Activated CD4-positive, alpha-beta T cell treated with anti-CD3 and anti-CD28 coated beads, Interleukin-2, amount 10 ng/mL, durations not matched to agents 7 days and 5 days (primary cell): ENCODE measurements at regions not wholly inside any gene's neighbourhood (a gene's known extent, or its start where the extent isn't known, plus 50 kb on each side); places are given as distances from the start of the nearest gene placed in this dataset.

Experiments
- CTCF ChIA-PET: fragments of 350-600 bp; sonication (Branson Sonifier 250); formaldehyde crosslinking; loops from one replicate; lab custom pipeline; 2021; ENCODE audit warnings: antibody characterized with exemption; lab: Charles Lee
- POLR2A ChIA-PET: fragments of 350-600 bp; sonication (Branson Sonifier 250); formaldehyde crosslinking; loops from one replicate; lab custom pipeline; 2021; ENCODE audit warnings: antibody characterized with exemption; lab: Charles Lee
- DNase-seq: peaks from one replicate; pipeline ENCODE4 v3.0.0-alpha.2; 2020
- H3K27ac Mint-ChIP-seq: one replicate; pipeline ENCODE4 v1.8.0; 2021; ENCODE audit warnings: mild to moderate bottlenecking, moderate library complexity, mixed read lengths
- H3K27me3 Mint-ChIP-seq: one replicate; pipeline ENCODE4 v1.8.0; 2021; ENCODE audit warnings: mixed read lengths
- H3K36me3 Mint-ChIP-seq: one replicate; pipeline ENCODE4 v1.8.0; 2021; ENCODE audit warnings: low read depth, mixed read lengths
- H3K4me1 Mint-ChIP-seq: one replicate; pipeline ENCODE4 v1.8.0; 2021; ENCODE audit warnings: mixed read lengths
- H3K4me3 Mint-ChIP-seq: one replicate; pipeline ENCODE4 v1.8.0; 2021; ENCODE audit warnings: mild to moderate bottlenecking, moderate library complexity, mixed read lengths
- H3K9me3 Mint-ChIP-seq: one replicate; pipeline ENCODE4 v1.8.0; 2021; ENCODE audit warnings: mixed read lengths

DNA sequence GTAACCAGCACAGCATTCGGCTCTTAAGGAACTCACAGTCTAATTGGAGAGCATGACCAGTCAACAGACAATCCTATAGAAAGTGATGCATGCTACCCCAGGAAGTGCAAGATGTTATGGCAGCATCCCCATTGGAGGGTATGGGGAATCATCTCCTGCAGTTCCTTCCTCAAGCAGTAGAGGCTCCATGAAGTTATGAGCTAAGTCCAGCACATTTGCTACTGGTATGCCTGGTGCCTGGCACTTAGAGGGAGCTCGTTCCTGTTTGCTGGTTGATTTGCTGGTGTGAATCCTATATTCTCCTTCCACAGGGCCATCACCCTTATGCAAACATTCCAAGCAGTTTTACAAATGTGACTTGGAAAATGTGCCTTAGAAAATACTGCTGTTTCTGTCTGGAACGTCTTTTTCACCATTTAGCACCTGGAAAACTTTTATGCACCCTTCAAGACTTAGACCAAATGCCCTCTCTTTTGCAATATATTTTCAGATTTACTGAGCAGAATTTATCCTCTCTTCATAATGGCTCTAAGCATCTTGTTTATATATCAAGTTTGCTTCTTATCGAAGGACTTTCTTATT, 136.1 kb upstream of the WSCD2 start:
- ChIA-PET POLR2A (no interaction called here), CTCF (interaction anchor here (0.9 to 1.4 kb wide), 2 partner anchors 10 to 115 kb away, joined by 3 to 4 read pairs; no protein-coding TSS in a partner anchor)
- H3K4me3 Mint-ChIP-seq = no peak overlapping the region
- H3K9me3 Mint-ChIP-seq = no peaks in the 10 kb centered on the region
- peaks cover 31% of the 10 kb centered on the region for H3K27me3 Mint-ChIP-seq
- H3K4me1 Mint-ChIP-seq = no peaks in the 10 kb centered on the region
- H3K27ac Mint-ChIP-seq = no peak overlapping the region
- no peak for DNase-seq
- H3K36me3 Mint-ChIP-seq = no peaks in the 10 kb centered on the region

DNA sequence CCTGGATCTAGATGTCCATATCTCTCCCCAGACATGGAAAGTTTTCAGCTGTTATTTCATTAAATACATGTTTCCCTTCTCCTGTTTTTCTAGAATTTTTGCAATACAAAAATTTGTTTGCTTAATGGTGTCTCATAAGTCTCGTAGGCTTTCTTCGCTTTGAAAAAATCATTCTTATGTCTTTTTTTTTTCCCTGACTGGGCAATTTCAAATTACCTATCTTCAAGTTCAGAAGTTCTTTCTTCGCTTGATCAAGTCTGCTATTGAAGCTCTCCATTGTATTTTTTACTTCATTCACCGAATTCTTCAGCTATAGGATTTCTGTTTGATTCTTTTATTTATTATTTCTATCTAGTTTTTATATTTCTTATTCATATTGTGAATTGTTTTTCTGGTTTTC, 130.2 kb upstream of the WSCD2 start:
- H3K36me3 Mint-ChIP-seq = no peaks in the 10 kb centered on the region
- no peaks in the 10 kb centered on the region for H3K4me1 Mint-ChIP-seq
- H3K4me3 Mint-ChIP-seq = no peak overlapping the region
- CTCF ChIA-PET = interaction anchor here (0.6 to 0.7 kb wide), 2 partner anchors 51 to 66 kb away, joined by 3 to 5 read pairs; no protein-coding TSS in a partner anchor
- no peak overlapping the region for H3K27ac Mint-ChIP-seq
- H3K9me3 Mint-ChIP-seq = peaks cover 2% of the 10 kb centered on the region
- H3K27me3 Mint-ChIP-seq = peaks cover 11% of the 10 kb centered on the region
- POLR2A ChIA-PET = no interaction called here
- DNase-seq = no peak

DNA sequence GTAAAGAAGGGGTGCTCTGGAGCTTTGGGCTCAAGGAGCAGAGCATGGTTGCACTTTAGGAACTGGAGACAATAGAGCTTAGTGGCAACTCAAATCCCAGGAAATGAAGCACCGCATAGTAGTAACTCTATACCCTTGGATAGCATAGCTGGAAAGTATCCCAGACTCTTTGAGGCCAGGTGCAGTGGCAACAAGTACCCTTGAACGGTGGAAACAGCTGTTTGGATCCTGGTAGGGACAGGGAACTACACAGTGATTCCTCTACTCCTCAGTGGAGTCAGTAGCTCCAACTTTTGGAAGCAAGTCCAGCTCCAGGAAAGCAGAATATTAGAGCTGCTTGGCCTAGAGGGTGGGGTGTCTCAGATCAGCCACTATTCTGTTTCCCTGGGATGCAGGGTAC, 129.0 kb upstream of the WSCD2 start:
- POLR2A ChIA-PET = no interaction called here
- Mint-ChIP-seq H3K27ac (no peak overlapping the region), H3K4me3 (no peak overlapping the region), H3K4me1 (no peaks in the 10 kb centered on the region), H3K27me3 (peaks cover 8% of the 10 kb centered on the region), H3K9me3 (peaks cover 2% of the 10 kb centered on the region), H3K36me3 (no peaks in the 10 kb centered on the region)
- CTCF ChIA-PET = interaction anchor here (0.9 kb wide), 1 partner anchor 10 kb away, joined by 3 read pairs; no protein-coding TSS in a partner anchor
- DNase-seq = no peak

DNA sequence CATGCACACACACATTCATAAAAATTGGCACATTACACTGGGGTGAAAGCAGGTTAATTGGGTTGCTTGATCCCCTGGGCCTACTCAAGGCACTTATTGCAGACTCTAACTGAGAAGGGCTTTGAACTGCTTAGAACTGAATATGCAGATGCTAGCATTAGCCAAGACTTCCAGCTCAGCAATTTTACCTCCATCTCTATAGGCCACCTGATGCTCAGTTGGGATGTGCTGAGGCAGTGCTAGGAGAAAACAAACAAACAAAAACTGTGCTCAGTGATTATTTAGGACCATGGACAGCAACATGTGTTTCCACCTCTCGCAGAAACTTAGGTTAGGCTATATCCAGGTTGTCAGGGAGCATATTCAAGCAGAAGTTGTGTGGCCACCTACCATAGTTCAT, 124.8 kb upstream of the WSCD2 start:
- Mint-ChIP-seq H3K27ac (no peak overlapping the region), H3K36me3 (no peaks in the 10 kb centered on the region), H3K4me3 (no peak overlapping the region), H3K9me3 (no peaks in the 10 kb centered on the region), H3K4me1 (no peaks in the 10 kb centered on the region), H3K27me3 (peaks cover 2% of the 10 kb centered on the region)
- POLR2A ChIA-PET = no interaction called here
- no peak for DNase-seq
- CTCF ChIA-PET = no interaction called here

DNA sequence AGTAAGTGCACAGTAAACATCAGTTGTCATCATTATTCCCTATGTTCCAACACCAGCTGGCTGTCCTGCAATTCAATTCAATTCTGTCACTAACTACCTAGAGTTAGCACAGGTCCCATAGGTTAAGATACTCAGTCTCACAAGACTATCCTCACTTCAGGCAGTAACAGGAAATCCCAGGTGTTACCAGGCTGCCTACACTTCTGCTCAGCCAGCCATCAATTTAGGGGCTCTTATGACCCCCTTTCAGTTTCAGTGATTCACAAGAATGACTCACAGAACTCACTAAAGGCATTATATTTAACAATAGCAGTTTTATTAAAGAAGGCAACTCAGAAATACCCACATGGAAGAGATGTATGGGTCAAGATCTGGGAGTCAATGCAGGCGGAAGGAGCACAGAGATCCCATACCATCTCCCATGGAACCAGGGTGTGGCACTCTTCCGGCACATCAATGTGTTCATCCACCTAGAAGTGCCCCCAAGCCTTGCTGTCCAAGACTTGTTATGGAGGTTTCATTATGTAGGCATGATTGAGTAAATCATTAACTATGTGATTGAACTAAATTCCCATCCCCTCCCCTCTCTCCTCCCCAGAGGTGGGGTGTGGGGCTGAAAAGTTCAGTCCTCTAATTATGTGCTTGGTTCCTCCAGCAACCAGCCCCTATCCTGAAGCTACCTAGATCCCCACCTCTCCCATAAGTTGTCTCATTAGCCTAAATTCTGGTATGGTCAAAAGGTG, 120.8 kb upstream of the WSCD2 start:
- Mint-ChIP-seq H3K27ac (no peak overlapping the region), H3K27me3 (peaks cover 8% of the 10 kb centered on the region), H3K4me3 (no peak overlapping the region), H3K4me1 (no peaks in the 10 kb centered on the region), H3K9me3 (no peaks in the 10 kb centered on the region), H3K36me3 (no peaks in the 10 kb centered on the region)
- ChIA-PET CTCF (no interaction called here), POLR2A (no interaction called here)
- no peak for DNase-seq

DNA sequence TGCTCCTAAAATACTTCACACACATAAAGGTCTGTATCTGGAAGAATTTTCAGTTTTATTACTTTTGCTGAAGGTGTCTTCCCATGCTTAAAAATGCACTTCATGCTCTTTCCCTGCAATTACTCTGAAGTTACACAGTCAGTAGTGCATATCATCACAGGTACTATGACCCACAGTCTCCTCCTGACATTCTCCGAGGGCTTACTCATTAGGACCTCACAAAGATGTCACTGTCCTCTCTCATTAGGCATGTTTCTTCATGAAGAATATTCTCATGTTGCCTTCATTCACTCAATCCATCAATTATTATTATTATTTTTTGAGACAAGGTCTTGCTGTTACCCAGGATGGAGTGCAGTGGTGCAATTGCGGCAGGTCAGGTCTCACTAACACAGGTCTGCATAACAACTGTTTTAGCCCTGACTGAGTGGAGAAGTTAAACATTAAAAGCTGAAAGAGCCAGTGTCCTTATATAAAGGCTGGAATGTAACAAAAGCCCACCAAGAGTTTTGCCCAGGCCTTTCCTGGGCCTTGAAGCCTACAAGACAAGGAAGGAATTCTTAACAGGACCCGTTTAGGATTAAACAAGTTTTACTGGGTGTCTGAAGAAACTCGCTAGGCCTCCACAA, 119.5 kb upstream of the WSCD2 start:
- ChIA-PET CTCF (no interaction called here), POLR2A (no interaction called here)
- Mint-ChIP-seq H3K4me1 (no peaks in the 10 kb centered on the region), H3K4me3 (no peak overlapping the region), H3K27me3 (peaks cover 8% of the 10 kb centered on the region), H3K36me3 (no peaks in the 10 kb centered on the region), H3K9me3 (no peaks in the 10 kb centered on the region), H3K27ac (no peak overlapping the region)
- DNase-seq = no peak

DNA sequence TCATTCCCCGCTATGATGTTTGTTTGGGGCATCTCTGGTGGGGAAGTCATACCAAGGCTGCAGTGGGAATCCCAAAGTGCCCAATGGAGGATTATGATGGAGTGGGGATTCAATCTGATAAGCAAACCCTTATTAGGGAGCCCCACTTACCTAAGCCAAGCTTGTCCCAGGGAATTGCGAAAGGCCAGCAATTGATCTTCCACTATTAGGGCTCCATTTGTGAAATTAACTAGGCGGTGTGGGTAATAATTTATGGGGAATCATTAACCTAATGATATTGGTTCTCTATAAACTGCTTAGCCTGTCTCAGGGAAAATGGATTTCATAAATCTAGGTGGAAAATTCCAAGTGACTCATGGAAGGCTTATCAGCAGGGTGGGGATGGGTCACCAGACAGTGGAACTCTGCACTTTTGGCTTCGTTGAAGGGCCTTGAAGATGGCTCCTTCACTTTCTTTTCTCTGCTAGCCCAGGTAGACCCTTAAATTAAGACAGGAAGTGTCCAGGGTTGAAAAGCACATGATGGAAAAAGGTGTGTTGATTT, 113.0 kb upstream of the WSCD2 start:
- POLR2A ChIA-PET = no interaction called here
- no peak overlapping the region for H3K4me3 Mint-ChIP-seq
- peaks cover 14% of the 10 kb centered on the region for H3K27me3 Mint-ChIP-seq
- no peak for DNase-seq
- H3K36me3 Mint-ChIP-seq = no peaks in the 10 kb centered on the region
- no peaks in the 10 kb centered on the region for H3K4me1 Mint-ChIP-seq
- CTCF ChIA-PET = no interaction called here
- no peak overlapping the region for H3K27ac Mint-ChIP-seq
- no peaks in the 10 kb centered on the region for H3K9me3 Mint-ChIP-seq

DNA sequence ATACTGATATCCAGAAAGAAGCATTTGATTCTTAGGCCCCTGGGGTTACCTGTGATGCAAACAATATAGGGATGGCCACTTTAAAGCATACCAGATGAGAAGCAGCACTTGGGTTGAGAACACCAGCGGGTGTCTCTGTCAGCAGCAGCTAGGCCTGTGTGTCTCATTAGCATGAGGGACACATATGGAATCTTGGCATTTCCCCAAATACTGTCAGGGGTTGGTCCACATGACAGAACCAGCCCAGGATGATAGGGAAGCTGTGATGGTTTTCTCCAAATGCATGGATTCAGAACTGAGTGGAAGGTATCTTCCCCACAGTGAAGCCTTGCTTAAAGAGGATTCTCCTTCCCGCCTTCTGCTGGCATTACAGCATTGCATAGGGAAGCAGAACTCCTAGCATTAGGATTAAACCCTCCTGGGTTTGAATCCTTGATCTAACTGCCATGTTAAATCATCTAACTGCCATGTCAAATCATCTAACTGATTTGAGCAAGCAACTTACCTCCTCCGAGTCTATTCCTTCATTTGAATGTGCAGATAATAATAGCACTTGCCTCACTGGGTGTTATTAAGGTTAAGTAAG, 111.5 kb upstream of the WSCD2 start:
- H3K4me3 Mint-ChIP-seq = no peak overlapping the region

DNA sequence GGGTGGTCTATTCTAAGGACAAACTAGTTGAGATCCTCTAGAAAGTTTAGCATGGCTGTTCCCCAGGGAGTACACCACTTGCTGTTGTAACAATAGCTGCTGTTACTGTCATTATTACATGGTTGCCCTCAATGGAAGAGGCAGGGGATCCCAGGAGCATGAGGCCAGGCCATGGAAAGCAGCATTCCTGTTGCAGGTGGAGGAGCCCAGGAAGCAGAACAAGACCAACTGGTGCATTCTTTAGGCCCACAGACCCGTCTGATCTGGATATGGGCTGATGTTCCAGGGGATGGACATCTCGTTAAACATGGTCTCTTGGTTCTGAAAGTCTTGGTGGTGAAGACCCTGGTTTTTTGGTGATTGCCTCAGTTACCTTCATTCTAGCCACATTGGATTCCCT, 109.2 kb upstream of the WSCD2 start:
- POLR2A ChIA-PET = no interaction called here
- Mint-ChIP-seq H3K4me1 (no peaks in the 10 kb centered on the region), H3K9me3 (no peaks in the 10 kb centered on the region), H3K27me3 (peaks cover 8% of the 10 kb centered on the region), H3K36me3 (no peaks in the 10 kb centered on the region), H3K4me3 (no peak overlapping the region), H3K27ac (no peak overlapping the region)
- DNase-seq = no peak
- CTCF ChIA-PET = no interaction called here

More for the DNA sequence above, 111.5 kb upstream of the WSCD2 start:
- H3K27ac Mint-ChIP-seq = no peak overlapping the region
- DNase-seq = no peak
- H3K27me3 Mint-ChIP-seq = peaks cover 13% of the 10 kb centered on the region
- ChIA-PET CTCF (no interaction called here), POLR2A (no interaction called here)
- H3K36me3 Mint-ChIP-seq = no peaks in the 10 kb centered on the region
- no peaks in the 10 kb centered on the region for H3K9me3 Mint-ChIP-seq
- no peaks in the 10 kb centered on the region for H3K4me1 Mint-ChIP-seq

DNA sequence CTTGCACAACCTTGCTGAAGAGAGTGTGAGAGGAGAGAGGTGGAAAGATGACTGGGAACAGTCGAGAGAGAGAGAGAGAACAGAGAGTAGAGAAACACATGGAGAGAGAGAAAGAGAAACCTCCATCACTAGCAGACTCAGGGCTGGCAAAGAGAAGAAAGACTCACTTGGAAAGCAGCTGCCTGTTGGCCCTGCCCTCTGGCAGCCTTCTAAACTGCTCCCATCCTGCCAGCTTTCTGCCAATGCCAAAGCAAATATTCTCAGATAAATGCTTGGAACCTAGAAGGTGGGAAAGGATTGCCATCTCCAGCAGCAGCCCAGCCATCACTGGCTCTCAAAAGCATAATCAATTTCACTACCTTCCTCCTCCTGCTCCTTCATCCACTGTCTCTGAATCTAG, 107.9 kb upstream of the WSCD2 start:
- Mint-ChIP-seq H3K9me3 (no peaks in the 10 kb centered on the region), H3K27ac (no peak overlapping the region), H3K4me1 (no peaks in the 10 kb centered on the region), H3K36me3 (no peaks in the 10 kb centered on the region), H3K4me3 (no peak overlapping the region), H3K27me3 (peaks cover 8% of the 10 kb centered on the region)
- DNase-seq = no peak
- ChIA-PET POLR2A (no interaction called here), CTCF (no interaction called here)

DNA sequence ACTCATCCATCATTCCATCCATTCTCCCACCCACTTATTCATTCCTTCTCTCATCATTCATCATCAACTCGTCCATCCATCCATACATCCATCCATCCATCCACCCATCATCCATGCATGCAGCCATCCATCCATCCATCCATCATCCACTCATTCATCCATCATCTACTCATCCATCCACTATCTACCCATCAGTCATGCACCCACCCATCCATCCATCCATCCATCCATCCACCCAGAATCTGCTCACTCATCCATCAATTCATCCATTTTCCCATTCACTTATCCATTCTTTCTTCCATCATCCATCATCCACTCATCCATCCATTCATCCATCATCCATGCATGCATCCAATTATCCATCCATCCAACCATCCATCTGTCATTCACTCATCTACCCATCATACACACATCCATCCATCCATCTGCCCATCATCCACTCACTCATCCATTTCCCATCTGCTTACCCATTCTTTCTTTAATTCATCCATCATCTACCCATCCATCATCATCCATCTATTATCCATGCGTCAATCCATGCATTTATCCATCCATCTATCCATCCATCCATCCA, 107.1 kb upstream of the WSCD2 start:
- peaks cover 8% of the 10 kb centered on the region for H3K27me3 Mint-ChIP-seq
- H3K4me3 Mint-ChIP-seq = no peak overlapping the region
- no peaks in the 10 kb centered on the region for H3K4me1 Mint-ChIP-seq
- no peaks in the 10 kb centered on the region for H3K9me3 Mint-ChIP-seq
- no peaks in the 10 kb centered on the region for H3K36me3 Mint-ChIP-seq
- no peak overlapping the region for H3K27ac Mint-ChIP-seq
- ChIA-PET CTCF (interaction anchor here (1.2 kb wide), 1 partner anchor 8 kb away, joined by 6 read pairs; no protein-coding TSS in a partner anchor), POLR2A (no interaction called here)
- DNase-seq = no peak

DNA sequence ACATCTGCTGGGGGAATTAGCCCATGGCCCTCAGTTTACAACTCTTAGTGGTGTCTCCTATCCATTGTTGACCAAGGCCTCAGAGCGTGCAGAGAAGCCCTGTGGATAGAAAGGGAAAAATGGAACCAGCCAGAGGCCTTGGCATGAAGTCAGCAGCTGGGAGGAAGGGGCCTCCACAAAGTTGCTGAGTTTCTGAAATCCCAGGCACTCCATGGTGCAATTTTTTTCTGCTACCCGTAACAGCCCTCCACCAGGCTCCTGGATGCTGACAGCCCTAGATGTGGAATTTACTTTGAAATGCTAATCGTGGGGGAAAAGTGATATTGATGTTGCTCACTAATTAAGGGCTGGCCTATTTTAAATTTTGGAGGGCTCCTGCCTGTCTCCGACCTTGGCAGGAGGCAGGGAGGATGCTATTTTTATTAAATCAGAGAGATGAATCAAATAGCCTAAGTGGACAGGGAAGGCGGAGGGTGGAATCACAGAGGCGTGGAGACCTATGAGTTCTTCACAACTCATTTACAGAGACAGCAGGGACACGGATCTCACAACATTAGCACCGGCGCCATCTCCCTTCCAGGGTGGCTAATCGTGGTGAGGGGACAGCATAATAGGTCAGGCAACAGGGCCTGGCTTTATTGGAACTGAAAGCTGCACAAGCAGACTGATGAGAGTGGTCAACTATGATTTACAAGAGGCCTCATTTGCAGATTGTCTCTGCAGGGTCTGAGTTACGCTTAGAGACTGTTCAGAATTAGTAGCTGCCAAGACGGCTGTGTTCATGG, 99.8 kb upstream of the WSCD2 start:
- CTCF ChIA-PET = interaction anchor here (0.6 kb wide), 1 partner anchor 224 kb away, joined by 3 read pairs; no protein-coding TSS in a partner anchor
- Mint-ChIP-seq H3K4me3 (no peak overlapping the region), H3K36me3 (no peaks in the 10 kb centered on the region), H3K9me3 (no peaks in the 10 kb centered on the region), H3K4me1 (peaks cover 2% of the 10 kb centered on the region), H3K27me3 (peaks cover 6% of the 10 kb centered on the region), H3K27ac (no peak overlapping the region)
- DNase-seq = no peak
- POLR2A ChIA-PET = no interaction called here
